DND-41 (cell line): ENCODE measurements at regions not wholly inside any gene's neighbourhood (a gene's known extent, or its start where the extent isn't known, plus 50 kb on each side); places are given as distances from the start of the nearest gene placed in this dataset.

Experiments used
- ATAC-seq: fragments of 200-7000 bp; cut with Tn5 transposase; 3 replicates; pipeline ENCODE4 v1.9.1; 2021; ENCODE audit warnings: low read depth; ENCODE audit not compliant: insufficient read depth
- DNase-seq: peaks from one replicate; pipeline ENCODE4 v3.0.0-alpha.2; 2020
- H2AFZ ChIP-seq: 2 replicates; pipeline ENCODE4 v1.6.0; 2012; ENCODE audit warnings: low read depth, low read length
- H3K27ac ChIP-seq: 2 replicates; pipeline ENCODE4 v1.5.1; 2012; ENCODE audit warnings: low read length, inconsistent platforms
- H3K27me3 ChIP-seq: fragments of 200-600 bp; sonication (generic); 2 replicates; pipeline ENCODE4 v1.6.0; 2012; ENCODE audit warnings: low read length, mild to moderate bottlenecking, inconsistent platforms; ENCODE audit not compliant: insufficient read depth, poor library complexity
- H3K36me3 ChIP-seq: 2 replicates; pipeline ENCODE4 v1.5.1; 2012; ENCODE audit warnings: low read length, inconsistent platforms; ENCODE audit not compliant: insufficient read depth
- H3K4me1 ChIP-seq: 2 replicates; pipeline ENCODE4 v1.5.1; 2012; ENCODE audit warnings: mild to moderate bottlenecking, low read length; ENCODE audit not compliant: insufficient read depth
- H3K4me2 ChIP-seq: 2 replicates; pipeline ENCODE4 v1.6.0; 2012; ENCODE audit warnings: mild to moderate bottlenecking, moderate library complexity, low read length, inconsistent platforms; ENCODE audit not compliant: insufficient read depth
- H3K4me3 ChIP-seq, 2 experiments: fragments of 200-600 bp in 1 of 2; shearing (Covaris generic) in 1 of 2; 2 replicates each; pipeline ENCODE4 v1.5.1; 2012 to 2016; ENCODE audit warnings: inconsistent platforms in 2 of 2, low read length in 2 of 2, mild to moderate bottlenecking in 2 of 2, low read depth in 1 of 2, moderate library complexity in 1 of 2
- H3K79me2 ChIP-seq: 2 replicates; pipeline ENCODE4 v1.6.0; 2012; ENCODE audit warnings: low read length, inconsistent platforms; ENCODE audit not compliant: insufficient read depth
- H3K9ac ChIP-seq: 2 replicates; pipeline ENCODE4 v1.6.0; 2012; ENCODE audit warnings: low read depth, mild to moderate bottlenecking, inconsistent platforms, low read length, moderate library complexity
- H3K9me3 ChIP-seq: 2 replicates; pipeline ENCODE4 v1.5.1; 2012; ENCODE audit warnings: low read length, moderate library complexity, mild to moderate bottlenecking, inconsistent platforms; ENCODE audit not compliant: insufficient read depth, severe bottlenecking
- H4K20me1 ChIP-seq: 2 replicates; pipeline ENCODE4 v1.6.0; 2012; ENCODE audit warnings: low read length; ENCODE audit not compliant: insufficient read depth
- CTCF ChIP-seq: IDR thresholded peaks from 2 replicates; pipeline ENCODE4 v1.5.1; 2012; ENCODE audit warnings: borderline replicate concordance, low read length, moderate library complexity, mild to moderate bottlenecking; ENCODE audit not compliant: poor library complexity, severe bottlenecking; ENCODE audit errors: extremely low read depth
- EZH2 ChIP-seq: IDR thresholded peaks from 3 replicates; pipeline ENCODE4 v1.6.1; 2012; ENCODE audit warnings: borderline replicate concordance, low read depth, mild to moderate bottlenecking, moderate library complexity, low read length, inconsistent platforms; ENCODE audit not compliant: severe bottlenecking

- H3K27ac ChIP-seq = no peak overlapping the region
- no peaks in the 10 kb centered on the region for H3K4me1 ChIP-seq
- H3K9ac ChIP-seq = no peak overlapping the region
- H4K20me1 ChIP-seq = no peaks in the 10 kb centered on the region
- H2AFZ ChIP-seq = no peak overlapping the region
- no peaks in the 10 kb centered on the region for H3K79me2 ChIP-seq
- H3K27me3 ChIP-seq = no peaks in the 10 kb centered on the region
- DNase-seq = no peak
- peaks cover 2% of the 10 kb centered on the region for H3K9me3 ChIP-seq
- H3K36me3 ChIP-seq = no peaks in the 10 kb centered on the region
- TF ChIP-seq CTCF = no peak
- no peak for TF ChIP-seq EZH2
- no peak overlapping the region for H3K4me2 ChIP-seq
- ATAC-seq = no peak
- H3K4me3 ChIP-seq = no peak overlapping the region
These were observed 2314.9 kb downstream of the LRRC4C start for GRCh38 chr11:39144351-39145130.

- Histone ChIP-seq H3K27ac (no peak overlapping the region), H3K36me3 (no peaks in the 10 kb centered on the region), H4K20me1 (no peaks in the 10 kb centered on the region), H3K4me2 (no peak overlapping the region), H3K27me3 (no peaks in the 10 kb centered on the region), H3K9ac (no peak overlapping the region), H3K9me3 (peaks cover 2% of the 10 kb centered on the region), H3K4me1 (no peaks in the 10 kb centered on the region), H2AFZ (no peak overlapping the region), H3K79me2 (no peaks in the 10 kb centered on the region), H3K4me3 (no peak overlapping the region)
- TF ChIP-seq EZH2 = no peak
- TF ChIP-seq CTCF = no peak
- DNase-seq = no peak
- no peak for ATAC-seq
These were observed 2319.9 kb downstream of the LRRC4C start for GRCh38 chr11:39139581-39139980.

GRCh38 chr11:39120890-39121289 is 2338.6 kb downstream of the LRRC4C start:
- ATAC-seq (no peak), DNase-seq (no peak)
- no peak overlapping the region for H3K27ac ChIP-seq
- H3K36me3 ChIP-seq = no peaks in the 10 kb centered on the region
- no peaks in the 10 kb centered on the region for H3K4me1 ChIP-seq
- H3K79me2 ChIP-seq = no peaks in the 10 kb centered on the region
- no peak overlapping the region for H3K4me2 ChIP-seq
- no peak overlapping the region for H2AFZ ChIP-seq
- no peaks in the 10 kb centered on the region for H3K9me3 ChIP-seq
- no peak overlapping the region for H3K9ac ChIP-seq
- H3K4me3 ChIP-seq = no peak overlapping the region
- no peaks in the 10 kb centered on the region for H3K27me3 ChIP-seq
- no peaks in the 10 kb centered on the region for H4K20me1 ChIP-seq
- TF ChIP-seq EZH2 = no peak
- no peak for TF ChIP-seq CTCF
